HG03442 (cell line): ENCODE measurements at regions not wholly inside any gene's neighbourhood (a gene's known extent, or its start where the extent isn't known, plus 50 kb on each side); places are given as distances from the start of the nearest gene placed in this dataset.
"Not testable (repeated sequence)": the region's sequence is repeated elsewhere in the genome, so short reads cannot be mapped to it uniquely, and the experiment has no call there.

Experiments used
- ATAC-seq: cut with Tn5 transposase; IDR thresholded peaks from one replicate; pipeline ENCODE4 v1.9.1; 2021; ENCODE audit warnings: mild to moderate bottlenecking, moderate library complexity; ENCODE audit not compliant: unreplicated experiment

DNA sequence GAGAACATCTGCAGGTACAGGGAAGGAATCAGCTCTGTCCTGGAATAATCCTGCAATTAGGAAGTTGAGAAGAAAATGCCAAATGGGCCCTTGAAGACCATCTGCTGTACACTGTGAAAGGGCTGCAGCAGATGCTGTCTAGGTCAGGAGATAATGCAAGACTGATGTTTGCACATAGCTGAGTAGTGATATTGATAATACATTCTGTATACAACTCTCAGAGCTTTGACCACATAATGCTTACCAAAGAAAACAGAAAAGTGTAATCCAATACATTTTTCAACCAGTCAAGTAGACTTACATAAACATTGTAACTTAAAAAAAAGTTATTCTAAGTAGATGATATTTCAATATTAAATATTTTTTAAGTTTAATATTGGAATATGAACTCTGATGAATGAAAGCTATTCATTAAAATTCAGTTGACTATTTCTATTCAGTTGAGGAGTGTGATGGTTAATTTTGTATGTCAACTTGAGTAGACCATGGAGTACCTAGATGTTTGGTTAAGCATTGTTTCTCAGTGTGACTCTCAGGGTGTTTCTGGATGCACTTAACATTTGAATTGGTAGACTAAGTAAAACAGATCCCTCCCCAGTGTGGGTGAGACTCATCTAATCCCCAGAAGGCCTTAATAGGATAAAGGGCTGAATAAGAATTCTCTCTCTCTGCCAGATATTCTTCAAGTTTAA, 380.1 kb upstream of the PRR16 start:
- no peak for ATAC-seq

DNA sequence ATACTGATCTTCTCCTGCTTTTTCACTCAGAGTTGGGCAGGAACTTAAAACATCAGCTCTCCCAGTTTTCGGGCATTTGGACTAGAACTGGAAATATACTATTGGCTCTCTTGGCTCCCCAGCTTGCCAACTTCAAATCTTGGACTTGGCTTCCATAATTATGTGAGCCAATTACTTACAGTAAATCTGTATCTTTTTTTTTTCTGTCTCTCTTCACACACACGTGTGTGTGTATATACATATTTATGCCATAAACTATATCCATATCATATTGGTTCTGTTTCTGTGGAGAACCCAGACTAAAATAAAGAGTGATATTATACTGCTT, 379.6 kb upstream of the PRR16 start:
- ATAC-seq = no peak

DNA sequence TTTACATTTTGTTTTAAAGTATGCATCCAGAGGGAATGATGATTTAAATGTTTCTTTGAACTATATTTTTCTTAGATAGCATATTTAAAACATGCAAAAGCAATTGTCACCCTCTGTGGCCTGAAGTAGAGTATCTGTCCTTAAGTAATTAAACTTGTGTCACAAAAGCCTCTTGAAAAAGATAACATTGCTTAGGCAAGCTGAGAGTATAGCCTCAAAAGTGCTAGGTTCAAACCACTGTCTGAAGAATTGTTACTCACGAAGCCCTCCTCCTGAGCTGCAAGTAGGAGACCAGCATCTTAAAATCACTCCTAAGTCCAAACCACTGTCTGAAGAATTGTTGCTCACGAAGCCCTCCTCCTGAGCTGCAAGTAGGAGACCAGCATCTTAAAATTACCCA, 378.0 kb upstream of the PRR16 start:
- ATAC-seq = no peak

DNA sequence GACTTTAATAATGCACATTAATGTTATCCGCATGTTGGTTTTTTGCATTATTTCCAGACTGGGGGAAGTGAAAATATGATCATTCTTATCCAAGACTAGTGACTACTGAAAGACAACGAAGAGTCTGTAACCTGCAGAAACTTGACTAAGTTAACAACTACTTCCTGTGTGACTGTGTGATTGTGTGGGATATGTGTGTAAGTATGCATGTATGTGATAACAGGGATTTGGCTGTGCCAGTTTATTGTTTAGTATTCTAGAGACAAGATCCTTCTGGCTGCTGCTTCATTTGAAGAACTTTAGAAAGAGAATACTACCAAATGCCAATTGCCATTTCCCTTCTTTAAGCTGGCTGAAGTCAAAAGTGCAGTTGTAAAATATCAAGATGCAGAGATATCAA, 375.7 kb upstream of the PRR16 start:
- ATAC-seq = no peak

DNA sequence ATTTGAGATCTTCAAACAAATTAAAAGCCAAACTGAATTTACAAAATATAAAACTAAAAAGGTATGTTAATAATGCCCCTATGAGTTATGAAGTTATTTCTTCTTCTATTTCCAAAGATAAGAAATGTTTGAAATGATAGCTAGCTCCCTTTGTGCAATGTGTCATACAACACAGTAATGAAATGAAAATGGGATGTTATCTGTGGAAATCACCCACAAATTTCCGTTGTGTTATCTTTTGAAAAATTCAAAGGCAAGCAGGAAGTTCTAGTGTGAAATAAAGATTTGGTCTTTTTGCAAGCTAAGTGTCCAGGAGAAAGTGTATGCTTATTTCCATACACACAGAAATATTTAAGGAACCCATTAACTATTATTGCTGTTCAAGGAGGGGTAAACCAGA, 375.3 kb upstream of the PRR16 start:
- no peak for ATAC-seq

DNA sequence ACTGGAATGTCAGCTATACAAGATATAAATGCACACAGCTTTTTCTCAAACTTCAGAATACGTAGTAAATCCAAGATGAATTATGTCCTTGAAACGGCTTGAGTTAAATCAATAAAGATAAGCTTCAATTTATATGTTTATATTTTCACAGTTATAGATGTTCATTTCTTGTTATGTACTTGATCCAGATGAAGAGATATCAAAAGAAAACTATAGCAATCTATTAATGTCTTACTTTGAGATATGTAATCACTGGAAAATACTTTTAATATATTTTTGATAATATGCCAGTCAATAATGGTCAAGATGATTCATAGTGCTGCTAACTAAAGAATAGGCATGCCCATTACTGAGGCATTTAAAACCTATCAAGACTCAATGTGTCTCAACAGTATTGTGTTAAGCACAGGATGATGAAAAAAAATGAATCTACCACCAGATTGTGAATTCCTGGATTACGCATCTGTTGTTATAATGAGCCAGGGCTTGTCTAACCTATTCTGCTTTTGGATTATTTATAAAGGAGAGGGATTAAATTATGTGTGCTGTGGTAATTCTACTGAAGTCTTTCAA, 372.6 kb upstream of the PRR16 start:
- no peak for ATAC-seq

DNA sequence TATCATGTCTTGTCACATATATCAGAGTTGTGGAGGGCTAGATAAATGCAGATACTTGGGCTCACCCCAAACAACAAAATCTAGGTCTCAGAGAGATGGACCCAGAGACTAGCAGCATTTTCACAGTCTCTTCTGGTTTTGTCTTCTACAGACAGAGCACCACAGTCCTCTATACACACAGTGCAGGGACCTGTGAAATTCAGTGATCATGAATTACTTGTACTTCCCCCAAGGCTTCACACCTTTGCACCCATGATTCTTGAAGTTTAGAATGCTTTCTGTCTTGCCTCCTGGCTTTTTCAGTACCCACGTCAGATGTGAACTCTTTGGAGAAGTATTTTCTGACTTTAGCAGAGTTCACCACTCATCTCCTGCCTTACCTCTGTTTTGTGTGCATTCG, 371.5 kb upstream of the PRR16 start:
- no peak for ATAC-seq

DNA sequence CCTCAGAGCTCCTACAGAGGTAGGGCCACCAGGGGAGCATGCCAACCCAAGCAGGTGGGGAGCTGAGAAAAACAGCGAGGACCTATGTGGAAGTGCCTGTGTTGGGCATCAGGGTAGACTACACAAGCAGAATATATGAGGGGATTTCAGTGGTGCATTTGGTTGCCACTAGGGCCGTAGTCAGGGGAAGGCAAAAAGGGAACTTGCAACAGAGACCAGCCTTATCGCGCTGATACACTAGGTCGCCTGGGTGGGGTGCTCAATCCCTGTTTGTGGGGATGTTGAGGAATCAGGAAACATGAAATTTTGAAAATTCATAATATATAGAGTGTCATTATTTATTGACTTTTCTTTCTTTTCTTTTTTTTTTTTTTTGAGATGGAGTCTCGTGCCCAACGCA, 370.9 kb upstream of the PRR16 start:
- peak; percentile 50 for ATAC-seq

DNA sequence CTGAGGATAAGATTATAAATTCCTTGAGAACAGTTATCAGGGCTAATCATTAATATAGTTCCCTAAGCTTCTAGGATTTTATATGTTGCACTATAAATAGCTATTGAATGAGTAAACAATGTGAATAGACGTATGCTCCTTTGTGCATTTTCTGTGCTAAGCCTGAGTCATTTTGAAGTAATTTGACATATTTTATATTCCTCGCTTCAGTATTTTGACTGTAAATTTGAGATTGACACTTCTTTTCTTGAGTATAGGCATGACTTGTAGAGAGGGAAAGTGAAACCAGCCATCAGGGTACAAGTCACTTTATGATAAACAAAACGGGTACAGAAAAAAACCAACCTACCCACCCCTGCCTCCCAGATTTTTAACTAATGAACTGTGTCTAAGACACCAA, 367.7 kb upstream of the PRR16 start:
- peak; percentile 53 for ATAC-seq

DNA sequence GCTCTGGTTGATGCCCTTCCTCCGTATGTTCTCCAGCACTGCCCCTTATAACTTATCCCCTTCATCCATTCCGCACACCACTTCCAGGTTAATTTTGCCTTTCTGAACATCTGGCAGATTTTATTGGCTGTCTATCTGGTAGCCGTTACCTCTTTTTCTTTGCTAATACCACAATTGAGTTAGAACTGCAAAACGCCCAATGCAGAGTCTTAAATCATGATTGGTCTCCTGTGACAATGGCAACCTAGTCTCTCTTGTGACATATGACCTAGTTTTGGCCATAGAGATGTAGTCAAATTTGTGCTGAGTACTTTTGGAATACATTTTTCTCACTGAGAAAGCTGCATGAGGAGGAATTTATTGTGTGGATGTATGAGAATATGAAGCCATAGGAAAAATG, 365.7 kb upstream of the PRR16 start:
- ATAC-seq = no peak

DNA sequence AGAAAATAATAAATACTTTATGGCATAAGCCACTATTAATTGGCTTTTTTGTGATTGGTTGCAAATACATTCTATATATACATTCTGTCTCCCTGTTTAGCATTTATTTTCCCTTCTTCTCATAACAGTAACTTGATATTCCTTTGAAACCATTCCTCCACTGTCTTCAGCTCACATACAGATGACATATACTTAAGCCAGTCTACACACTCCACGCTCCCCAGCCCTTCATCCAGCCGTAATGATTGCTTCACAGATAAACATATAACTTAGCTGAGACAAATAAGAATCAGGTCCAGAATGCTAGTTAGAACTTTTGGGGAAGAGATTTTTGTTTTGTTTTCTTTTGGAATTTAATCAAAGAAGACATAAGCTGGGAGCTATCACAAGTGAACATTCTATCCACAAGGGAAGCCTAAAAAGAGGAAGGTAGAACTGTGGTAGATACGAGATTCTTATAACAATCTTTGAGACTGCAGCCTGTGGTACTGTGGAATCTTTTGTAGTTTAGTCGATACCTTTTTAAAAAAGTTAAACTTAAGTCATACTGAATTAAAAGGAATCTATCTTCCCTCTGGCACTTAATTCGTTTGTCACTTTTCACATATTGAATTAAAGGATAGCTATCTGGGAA, 365.1 kb upstream of the PRR16 start:
- no peak for ATAC-seq

DNA sequence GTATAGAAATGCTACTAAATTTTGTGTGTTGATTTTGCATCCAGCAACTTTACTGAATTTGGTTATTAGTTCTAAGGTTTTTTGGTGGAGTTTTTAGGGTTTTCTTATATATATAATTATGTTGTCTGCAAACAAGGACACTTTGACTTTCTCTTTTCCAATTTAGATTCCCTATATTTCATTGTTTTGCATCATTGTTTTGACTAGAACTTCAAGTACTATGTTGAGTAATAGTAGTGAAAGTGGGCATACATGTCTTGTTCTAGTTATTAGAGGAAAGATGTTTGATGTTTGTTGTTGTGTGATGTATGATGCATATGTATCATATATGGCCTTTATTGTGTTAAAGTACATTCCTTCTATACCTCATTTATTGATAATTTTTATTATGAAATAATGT, 362.3 kb upstream of the PRR16 start:
- ATAC-seq = no peak

DNA sequence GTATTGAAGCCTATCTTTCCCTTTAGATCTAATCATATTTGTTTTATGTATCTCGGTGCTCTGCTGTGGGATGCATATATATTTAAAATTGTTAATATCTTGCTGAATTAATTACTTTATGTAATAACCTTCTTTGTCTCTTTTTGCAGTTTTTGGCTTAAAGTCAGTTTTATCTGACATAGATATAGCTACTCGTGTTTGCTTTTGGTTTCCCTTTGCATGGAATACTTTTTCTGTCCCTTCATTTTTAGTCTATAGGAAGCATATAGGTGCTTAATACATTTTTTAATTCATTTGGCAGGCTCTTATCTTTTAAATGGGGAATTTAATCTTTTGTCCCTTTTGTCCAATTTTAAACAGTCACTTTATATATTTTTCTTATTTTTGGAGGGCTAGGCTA, 360.6 kb upstream of the PRR16 start:
- no peak for ATAC-seq

DNA sequence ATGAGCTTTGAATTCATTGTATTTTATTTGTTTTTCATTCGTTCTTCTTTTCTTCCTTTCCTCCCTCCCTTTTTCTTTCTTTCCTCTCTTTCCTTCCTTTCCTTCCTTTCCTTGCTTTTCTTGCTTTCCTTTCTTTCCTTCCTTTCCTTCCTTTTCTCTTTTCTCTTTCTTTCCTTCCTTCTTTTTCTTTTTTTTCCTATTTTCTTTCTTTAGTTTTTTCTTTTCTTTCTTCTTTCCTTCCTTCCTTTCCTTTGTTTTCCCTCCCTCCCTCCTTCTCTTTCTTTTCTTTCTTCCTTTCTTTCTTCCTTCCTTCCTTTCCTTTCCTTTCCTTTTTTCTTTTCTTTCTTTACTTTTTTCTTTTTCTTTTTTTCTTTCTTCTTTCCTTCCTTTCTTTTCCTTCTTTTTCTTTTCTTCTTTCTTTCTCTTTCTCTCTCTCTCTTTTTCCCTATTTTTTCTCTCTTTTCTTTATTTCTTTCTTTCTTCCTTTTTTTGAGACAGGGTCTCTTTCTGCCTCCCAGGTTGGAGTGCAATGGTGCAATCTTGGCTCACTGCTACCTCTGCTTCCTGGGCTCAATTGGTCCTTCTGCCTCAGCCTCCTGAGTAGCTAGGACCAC, 357.1 kb upstream of the PRR16 start:
- ATAC-seq = no peak

DNA sequence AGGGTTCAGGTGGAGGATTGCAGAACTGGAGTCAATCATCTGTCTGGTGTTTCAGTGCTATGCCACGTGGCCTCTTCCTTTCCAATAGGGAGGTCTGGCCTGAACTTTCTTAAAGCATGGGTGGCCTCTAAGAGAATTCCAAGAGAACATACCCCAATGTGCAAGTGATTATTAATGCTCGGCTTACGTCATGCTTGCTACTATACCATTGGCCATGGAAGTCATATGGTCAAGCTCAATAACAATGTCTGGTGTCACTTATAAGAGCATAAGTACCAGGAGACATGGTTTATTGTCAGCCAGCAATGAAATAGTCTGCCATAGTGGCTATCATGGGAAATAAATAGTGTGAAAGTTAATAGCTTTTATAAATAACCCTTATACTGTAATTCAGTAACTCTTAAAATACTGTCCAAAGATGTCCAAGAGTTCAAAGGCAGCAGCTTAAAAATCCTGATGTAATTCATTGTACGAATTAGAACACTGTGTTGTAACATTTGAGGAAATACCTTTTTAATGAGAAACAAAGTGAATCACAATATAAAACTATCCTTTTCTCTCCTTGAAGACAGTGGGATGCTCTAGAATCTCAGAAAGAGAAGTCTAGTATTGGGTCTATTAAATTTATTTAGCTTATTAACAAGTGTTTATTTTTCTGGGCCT, 355.4 kb upstream of the PRR16 start:
- no peak for ATAC-seq

DNA sequence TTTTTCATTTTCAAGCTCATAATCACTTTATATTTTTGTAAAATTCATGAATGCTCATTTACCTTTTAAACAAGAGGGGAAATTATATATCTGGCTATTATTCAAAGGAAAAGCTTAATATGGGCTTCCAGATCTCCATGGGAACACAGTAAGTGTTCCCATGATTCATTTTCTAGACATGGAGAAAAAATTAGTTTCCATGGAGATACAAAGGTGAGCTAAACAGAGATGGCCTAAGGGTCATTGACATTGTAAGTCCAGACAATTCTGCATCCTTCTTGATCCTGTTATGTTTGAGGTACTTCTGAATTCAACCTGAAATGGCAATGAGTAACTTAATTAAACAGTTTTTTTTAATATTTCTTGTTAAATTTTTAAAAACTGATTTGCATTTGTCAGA, 341.4 kb upstream of the PRR16 start:
- ATAC-seq = no peak

DNA sequence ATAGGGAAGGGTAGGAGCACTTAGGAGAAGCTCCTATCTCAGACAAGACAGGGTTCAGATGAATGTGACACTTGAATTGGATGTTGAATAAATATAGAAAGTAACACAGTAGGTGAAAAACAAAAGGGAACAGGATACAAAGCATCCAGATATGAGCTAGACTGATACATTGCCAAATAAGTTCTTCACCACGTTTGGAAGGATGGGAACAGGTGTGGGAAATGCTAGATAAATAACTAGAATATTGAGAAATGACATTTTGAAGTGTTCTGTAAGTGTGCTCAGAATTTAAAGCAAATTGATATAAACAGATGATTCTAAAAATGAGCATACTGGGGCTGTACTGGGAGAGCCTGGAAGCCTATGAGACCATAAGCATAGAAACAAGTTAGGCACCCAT, 340.1 kb upstream of the PRR16 start:
- no peak for ATAC-seq

DNA sequence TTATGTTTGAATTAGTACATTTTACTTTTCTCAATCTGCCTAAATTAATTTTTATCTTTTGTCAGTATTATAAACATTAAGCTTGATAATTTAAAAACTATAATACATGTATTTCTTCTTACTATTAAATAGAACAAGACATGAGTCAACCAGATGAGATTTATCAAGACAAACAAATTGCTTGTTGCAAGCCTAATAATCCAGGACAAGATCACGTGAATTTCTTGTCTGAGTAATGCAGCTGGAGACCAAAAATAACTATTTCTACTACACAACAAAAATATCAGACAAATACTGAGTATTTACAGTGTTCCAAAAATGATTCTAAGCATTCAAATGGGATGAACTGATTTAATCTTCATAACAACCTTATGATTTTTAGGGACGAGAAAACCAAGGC, 339.1 kb upstream of the PRR16 start:
- no peak for ATAC-seq

DNA sequence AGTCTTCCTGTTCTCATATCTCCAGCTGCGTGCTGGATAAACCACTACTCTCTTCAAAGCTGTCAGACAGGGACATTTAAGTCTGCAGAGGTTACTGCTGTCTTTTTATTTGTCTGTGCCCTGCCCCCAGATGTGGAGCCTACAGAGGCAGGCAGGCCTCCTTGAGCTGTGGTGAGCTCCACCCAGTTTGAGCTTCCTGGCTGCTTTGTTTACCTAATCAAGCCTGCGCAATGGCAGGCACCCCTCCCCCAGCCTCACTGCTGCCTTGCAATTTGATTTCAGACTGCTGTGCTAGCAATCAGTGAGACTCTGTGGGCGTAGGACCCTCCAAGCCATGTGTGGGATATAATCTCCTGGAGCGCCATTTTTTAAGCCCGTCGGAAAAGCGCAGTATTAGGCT, 331.8 kb upstream of the PRR16 start:
- not testable (repeated sequence) for ATAC-seq

DNA sequence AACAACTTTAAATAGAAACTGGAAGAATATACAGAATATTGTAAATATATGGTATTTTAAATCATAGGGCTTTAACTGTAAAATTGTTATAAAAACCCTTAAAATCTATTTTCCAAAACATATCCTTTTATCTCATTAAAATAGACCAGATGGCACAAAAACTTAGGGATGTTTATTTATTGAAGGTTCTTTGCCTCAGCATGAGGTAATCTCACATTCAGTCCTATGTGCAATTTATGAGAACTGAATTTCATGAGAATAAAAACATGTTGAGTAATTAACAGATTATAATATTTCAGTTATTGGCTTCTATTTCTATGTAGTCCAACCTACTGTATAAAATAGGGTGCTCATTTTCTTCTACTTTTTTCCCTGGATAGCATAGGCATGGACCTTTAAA, 329.2 kb upstream of the PRR16 start:
- no peak for ATAC-seq

DNA sequence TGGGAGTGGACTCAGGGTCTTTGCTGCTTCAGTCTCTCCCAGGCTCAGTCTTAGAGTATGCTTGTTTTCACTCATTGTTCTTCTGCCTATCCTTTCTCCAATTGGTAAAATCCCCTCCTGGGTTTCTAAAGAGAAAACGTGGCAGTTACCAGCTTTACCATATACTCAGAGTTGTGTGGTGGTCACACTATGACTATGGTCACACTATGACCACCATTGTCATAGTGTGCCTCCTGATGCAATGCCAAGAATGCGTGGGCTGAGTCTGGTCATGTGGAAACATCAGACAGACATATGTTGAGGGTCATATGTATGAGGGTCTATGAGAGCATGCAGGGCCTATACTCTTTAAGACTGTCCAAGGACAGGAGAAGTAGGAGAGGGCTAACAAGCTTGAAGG, 326.5 kb upstream of the PRR16 start:
- ATAC-seq = no peak

DNA sequence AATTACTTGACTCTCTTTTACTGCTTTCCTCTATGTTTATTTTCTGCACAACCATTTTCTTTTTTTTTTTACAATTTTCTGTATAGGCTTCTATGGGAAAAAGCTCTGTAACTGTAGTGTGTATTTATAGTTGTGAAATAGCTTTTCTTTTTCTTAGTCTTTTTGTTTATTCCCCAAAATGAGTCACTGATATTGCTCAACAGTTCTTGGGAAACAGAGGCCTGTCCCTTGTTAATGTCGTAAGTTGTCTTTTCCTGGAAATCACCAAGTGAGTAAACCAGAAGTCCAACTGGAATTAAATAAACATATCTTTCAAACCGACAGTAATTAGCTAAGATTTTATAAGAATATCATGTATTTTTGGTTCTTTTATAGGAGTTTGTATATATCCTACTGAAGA, 325.1 kb upstream of the PRR16 start:
- ATAC-seq = no peak
